ENCODE measurements at regions not wholly inside any gene's neighbourhood (a gene's known extent, or its start where the extent isn't known, plus 50 kb on each side); places are given as distances from the start of the nearest gene placed in this dataset.
A peak's percentile ranks its signal among the peaks of the same experiment; 100 is the strongest.

DNA sequence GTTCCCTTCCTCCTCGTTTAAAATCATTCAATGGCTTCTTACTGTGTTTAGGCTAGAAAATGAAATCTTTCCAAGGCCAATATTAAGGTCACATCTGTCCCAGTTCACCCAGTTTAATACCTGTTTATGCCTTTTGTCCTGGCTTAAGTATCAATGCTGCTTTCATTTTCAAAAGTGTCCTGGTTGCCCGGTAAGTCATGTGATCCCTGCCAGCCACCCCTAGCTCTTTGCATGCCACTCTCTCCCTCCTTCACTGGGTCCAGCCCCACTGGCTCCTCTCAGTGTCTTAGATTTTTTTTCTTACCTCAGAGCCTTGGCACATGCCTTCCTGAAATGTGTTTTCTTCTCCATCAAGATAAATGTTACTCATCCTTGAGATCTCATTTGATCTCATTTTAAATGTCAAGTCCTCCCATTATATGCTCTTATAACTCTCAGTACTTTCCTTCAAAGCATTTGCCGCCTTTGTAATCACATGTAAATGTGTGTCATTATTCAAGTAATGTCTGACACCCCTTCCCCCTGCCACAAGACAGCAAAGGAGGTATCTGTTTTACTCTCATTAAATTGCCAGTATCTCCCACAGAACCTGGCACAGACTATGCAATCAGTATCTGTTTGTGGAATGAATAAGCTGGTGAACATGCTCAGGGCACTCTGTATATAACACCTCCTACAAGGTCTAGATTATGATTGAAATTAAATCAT, 472.5 kb upstream of the RPS6KA3 start:
- DNase-seq (ENCODE audit: low read depth): no peak
- H3K4me3 ChIP-seq (ENCODE audit: control insufficient read depth, low read depth, low read length): no peak overlapping the region
- no peak for TF ChIP-seq CTCF (conservative IDR thresholded peaks at IDR 0.05; ENCODE audit: control insufficient read depth, insufficient read depth, low read depth, low read length)

GRCh38 chrX:20729416-20729815, 462.7 kb upstream of the RPS6KA3 start:
- H3K4me3 ChIP-seq (ENCODE audit: control insufficient read depth, low read depth, low read length): no peak overlapping the region
- TF ChIP-seq CTCF (conservative IDR thresholded peaks at IDR 0.05; ENCODE audit: control insufficient read depth, insufficient read depth, low read depth, low read length): no peak
- DNase-seq (ENCODE audit: low read depth): peak; percentile 41

DNA sequence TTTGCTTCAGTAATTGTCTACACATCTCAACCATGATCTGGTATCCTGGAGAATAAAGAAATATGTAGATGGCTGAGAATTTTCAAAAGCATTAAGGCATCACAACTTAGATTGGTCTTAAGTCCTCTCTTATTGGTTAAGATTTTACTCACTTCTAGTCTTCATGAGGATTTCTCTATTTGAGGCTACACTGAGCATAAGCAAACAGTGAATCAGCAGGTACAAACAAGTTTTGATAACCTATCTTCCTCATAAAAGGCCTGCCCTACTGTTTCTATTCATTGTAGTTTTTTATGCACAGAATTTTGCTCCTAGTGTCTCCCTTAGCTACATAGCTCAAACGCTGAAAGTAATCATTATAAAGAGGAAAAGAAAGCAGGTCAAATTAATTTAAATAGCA, 460.7 kb upstream of the RPS6KA3 start:
- no peak overlapping the region for H3K4me3 ChIP-seq (ENCODE audit: control insufficient read depth, low read depth, low read length)
- DNase-seq (ENCODE audit: low read depth): no peak
- TF ChIP-seq CTCF (conservative IDR thresholded peaks at IDR 0.05; ENCODE audit: control insufficient read depth, insufficient read depth, low read depth, low read length): no peak

DNA sequence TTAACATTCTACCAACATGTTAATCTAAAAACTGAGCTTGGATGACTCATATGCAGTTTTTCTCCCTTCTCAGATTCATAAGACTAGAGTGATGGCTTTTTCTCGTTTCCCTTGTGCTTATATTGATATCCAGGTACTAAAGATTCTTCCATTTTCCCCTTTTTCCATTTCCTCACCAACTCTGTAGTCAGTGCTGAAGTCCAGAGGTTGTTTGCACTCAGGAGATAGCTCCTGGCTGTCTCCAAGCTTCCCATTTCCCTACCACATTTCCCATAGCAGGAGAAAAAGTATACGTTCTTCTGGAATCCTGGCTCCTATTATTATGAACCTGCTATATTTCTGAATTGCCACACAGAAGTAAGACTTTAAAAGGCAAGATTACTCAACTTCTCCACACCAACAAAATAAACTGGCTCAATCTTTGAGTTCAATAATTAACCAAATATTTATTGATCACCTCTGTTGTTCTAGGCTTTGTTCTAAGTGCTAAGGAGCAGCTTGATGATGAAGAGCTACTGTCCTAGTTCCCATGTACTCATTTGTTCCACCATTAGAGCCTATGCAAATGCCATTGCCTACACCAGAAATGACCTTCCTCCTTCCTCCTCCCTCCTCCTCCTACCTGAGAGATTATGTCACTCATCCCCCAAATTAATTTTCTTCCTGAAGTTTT, 454.4 kb upstream of the RPS6KA3 start:
- no peak for TF ChIP-seq CTCF (conservative IDR thresholded peaks at IDR 0.05; ENCODE audit: control insufficient read depth, insufficient read depth, low read depth, low read length)
- no peak for DNase-seq (ENCODE audit: low read depth)
- no peak overlapping the region for H3K4me3 ChIP-seq (ENCODE audit: control insufficient read depth, low read depth, low read length)

GRCh38 chrX:20718592-20719380, 452.1 kb upstream of the RPS6KA3 start:
- TF ChIP-seq CTCF (conservative IDR thresholded peaks at IDR 0.05; ENCODE audit: control insufficient read depth, insufficient read depth, low read depth, low read length): no peak
- no peak for DNase-seq (ENCODE audit: low read depth)
- no peak overlapping the region for H3K4me3 ChIP-seq (ENCODE audit: control insufficient read depth, low read depth, low read length)

DNA sequence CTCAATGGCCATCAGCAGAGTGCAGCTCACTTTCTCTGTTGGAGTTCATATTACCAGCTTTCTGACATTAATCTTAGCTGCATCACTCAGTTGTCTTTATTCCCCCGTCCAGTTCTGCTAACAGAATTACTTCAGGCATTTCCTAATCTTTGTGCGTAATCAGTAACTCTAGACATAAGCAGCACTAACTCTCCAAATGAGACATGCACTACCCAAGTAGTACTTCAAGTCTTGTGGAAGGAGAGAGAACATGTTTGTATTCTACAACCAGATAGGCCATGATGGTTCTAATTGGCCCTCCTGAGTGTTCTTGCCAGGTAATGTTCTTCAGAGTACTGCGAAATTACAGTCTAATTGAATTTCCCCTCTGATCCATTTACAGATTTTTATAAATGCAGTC, 448.5 kb upstream of the RPS6KA3 start:
- DNase-seq (ENCODE audit: low read depth): no peak
- no peak overlapping the region for H3K4me3 ChIP-seq (ENCODE audit: control insufficient read depth, low read depth, low read length)
- TF ChIP-seq CTCF (conservative IDR thresholded peaks at IDR 0.05; ENCODE audit: control insufficient read depth, insufficient read depth, low read depth, low read length): no peak

Data from fibroblast of mammary gland (primary cell).